H1 (cell line): ENCODE measurements at regions not wholly inside any gene's neighbourhood (a gene's known extent, or its start where the extent isn't known, plus 50 kb on each side); places are given as distances from the start of the nearest gene placed in this dataset.

ENCODE experiments used
- CTBP2 ChIP-seq: IDR thresholded peaks from 2 replicates; pipeline ENCODE4 v1.7.0; 2011; ENCODE audit warnings: borderline replicate concordance, mild to moderate bottlenecking, moderate library complexity, mixed read lengths, low read length; ENCODE audit not compliant: insufficient read depth, insufficient read length
- KDM1A ChIP-seq: fragments of 200-600, 300-600 bp; sonication (generic); IDR thresholded peaks from 2 replicates; pipeline ENCODE4 v1.7.1; 2016; ENCODE audit warnings: mild to moderate bottlenecking, low read length, borderline replicate concordance
- SIX5 ChIP-seq: IDR thresholded peaks from 2 replicates; pipeline ENCODE4 v1.6.1; 2011; ENCODE audit warnings: mild to moderate bottlenecking, low read depth, low read length
- SP1 ChIP-seq: IDR thresholded peaks from 2 replicates; pipeline ENCODE4 v1.6.1; 2011; ENCODE audit warnings: low read depth, low read length

GRCh38 chr5:4833104-4833738, 306.9 kb upstream of the ADAMTS16 start (continued):
- TF ChIP-seq KDM1A (no peak), SIX5 (no peak), SP1 (no peak), CTBP2 (no peak)
- TF ChIP-seq, all 59 proteins: peak for 0
